ENCODE measurements at regions not wholly inside any gene's neighbourhood (a gene's known extent, or its start where the extent isn't known, plus 50 kb on each side); places are given as distances from the start of the nearest gene placed in this dataset.
"Not testable (repeated sequence)": the region's sequence is repeated elsewhere in the genome, so short reads cannot be mapped to it uniquely, and the experiment has no call there.

DNA sequence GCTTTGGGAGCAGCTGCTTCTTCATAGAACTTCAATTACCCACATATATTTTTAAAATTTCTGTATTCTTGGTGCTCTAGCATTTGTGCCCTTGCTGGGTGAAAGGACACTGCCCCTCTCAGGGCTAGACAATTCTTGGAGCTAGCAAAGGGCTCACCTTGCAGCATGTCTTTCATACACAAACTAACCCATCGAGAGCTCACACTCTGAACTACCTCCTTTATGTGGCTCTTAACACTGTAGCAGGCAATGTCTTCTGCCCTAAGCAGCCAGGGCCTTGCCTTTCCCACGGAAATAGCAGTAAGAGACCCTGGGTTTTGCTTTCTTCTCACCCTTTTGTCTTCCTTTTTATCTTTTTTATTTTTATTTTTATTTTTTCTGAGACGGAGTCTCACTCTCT is 234.0 kb downstream of the ACTR3 start:
- no peak overlapping the region for H3K4me3 Mint-ChIP-seq
- DNase-seq = no peak
- H3K4me3 ChIP-seq (ENCODE audit: low read length) = no peak overlapping the region
- CTCF ChIA-PET = no interaction called here
- peaks cover 2 to 17% (median 10%) of the 10 kb centered on the region in 5 donors for H3K27me3 Mint-ChIP-seq
- no peak overlapping the region for H3K27ac Mint-ChIP-seq
- H3K27ac ChIP-seq (ENCODE audit: low read depth, low read length) = no peak overlapping the region
- POLR2A ChIA-PET = no interaction called here
- H3K4me1 Mint-ChIP-seq = no peaks in the 10 kb centered on the region
- no peaks in the 10 kb centered on the region for H3K27me3 ChIP-seq (ENCODE audit: control insufficient read depth in 2 of 2, insufficient read depth in 2 of 2, low read length in 2 of 2)
- no peaks in the 10 kb centered on the region for H3K36me3 Mint-ChIP-seq
- no peak for ATAC-seq
- no peaks in the 10 kb centered on the region for H3K36me3 ChIP-seq (ENCODE audit: control insufficient read depth in 2 of 3, insufficient read depth in 3 of 3, low read length in 3 of 3)
- no peaks in the 10 kb centered on the region for H3K9me3 ChIP-seq (ENCODE audit: control insufficient read depth in 2 of 3, low read length in 3 of 3)
- H3K4me1 ChIP-seq (ENCODE audit: control insufficient read depth in 2 of 2, insufficient read depth in 2 of 2, low read length in 2 of 2) = no peaks in the 10 kb centered on the region
- intact Hi-C loops (cut with micrococcal nuclease) = no loop called here
- no peaks in the 10 kb centered on the region for H3K9me3 Mint-ChIP-seq

DNA sequence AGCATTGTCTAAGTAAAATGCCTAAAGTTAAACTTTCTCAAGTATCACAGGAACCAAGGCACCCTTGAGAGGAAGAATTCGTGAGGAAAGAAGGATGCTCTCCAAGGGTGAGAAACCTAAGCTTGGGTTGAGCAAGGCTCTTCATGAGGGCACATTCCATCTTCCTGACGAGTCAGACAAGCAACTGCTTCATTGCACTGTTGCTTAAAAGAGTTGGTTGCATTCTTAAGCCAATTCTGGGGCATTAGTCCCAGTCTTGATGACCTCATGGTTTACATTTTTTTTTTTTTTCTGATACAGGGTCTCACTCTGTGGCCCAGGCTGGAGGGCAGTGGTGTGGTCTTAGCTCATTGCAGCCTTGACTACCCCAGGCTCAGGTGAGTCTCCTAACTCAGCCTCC is 237.5 kb downstream of the ACTR3 start:
- POLR2A ChIA-PET = interaction anchor here (0.6 kb wide), 1 partner anchor 65 kb away, joined by 3 read pairs; no protein-coding TSS in a partner anchor
- Mint-ChIP-seq H3K27ac (no peak overlapping the region), H3K4me3 (no peak overlapping the region), H3K9me3 (peaks cover 0 to 6% (median 0%) of the 10 kb centered on the region in 11 donors), H3K36me3 (no peaks in the 10 kb centered on the region), H3K27me3 (peaks cover 1 to 35% (median 27%) of the 10 kb centered on the region in 5 donors), H3K4me1 (no peaks in the 10 kb centered on the region)
- ATAC-seq (no peak), DNase-seq (no peak)
- intact Hi-C loops (cut with micrococcal nuclease) = no loop called here
- Histone ChIP-seq H3K27me3 (ENCODE audit: control insufficient read depth in 2 of 2, insufficient read depth in 2 of 2, low read length in 2 of 2) (no peaks in the 10 kb centered on the region), H3K36me3 (ENCODE audit: control insufficient read depth in 2 of 3, insufficient read depth in 3 of 3, low read length in 3 of 3) (no peaks in the 10 kb centered on the region), H3K9me3 (ENCODE audit: control insufficient read depth in 2 of 3, low read length in 3 of 3) (no peaks in the 10 kb centered on the region), H3K4me1 (ENCODE audit: control insufficient read depth in 2 of 2, insufficient read depth in 2 of 2, low read length in 2 of 2) (no peaks in the 10 kb centered on the region), H3K27ac (ENCODE audit: low read depth, low read length) (no peak overlapping the region), H3K4me3 (ENCODE audit: low read length) (no peak overlapping the region)
- CTCF ChIA-PET = no interaction called here

DNA sequence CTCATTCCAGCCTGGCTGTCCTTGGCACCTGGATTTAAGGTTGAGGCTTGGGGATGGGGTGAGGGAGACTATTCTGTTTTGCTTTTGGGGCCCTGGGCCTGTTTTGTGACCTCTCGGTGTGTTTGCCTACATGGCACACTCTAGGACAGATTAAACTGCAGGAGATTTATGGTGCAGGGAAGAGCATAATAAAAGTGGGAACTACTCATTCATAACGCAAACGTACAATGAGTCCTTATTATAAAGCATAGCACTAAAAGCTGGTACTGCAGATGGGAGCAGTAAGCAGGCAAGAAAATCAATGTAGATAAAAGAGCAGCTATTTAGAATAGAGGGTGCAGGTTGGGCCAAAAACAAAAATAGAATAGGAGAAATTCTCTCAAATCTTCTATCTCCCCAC is 238.4 kb downstream of the ACTR3 start:
- H3K27me3 Mint-ChIP-seq = peaks cover 0 to 42% (median 27%) of the 10 kb centered on the region in 5 donors
- H3K36me3 Mint-ChIP-seq = no peaks in the 10 kb centered on the region
- H3K4me3 Mint-ChIP-seq = no peak overlapping the region

DNA sequence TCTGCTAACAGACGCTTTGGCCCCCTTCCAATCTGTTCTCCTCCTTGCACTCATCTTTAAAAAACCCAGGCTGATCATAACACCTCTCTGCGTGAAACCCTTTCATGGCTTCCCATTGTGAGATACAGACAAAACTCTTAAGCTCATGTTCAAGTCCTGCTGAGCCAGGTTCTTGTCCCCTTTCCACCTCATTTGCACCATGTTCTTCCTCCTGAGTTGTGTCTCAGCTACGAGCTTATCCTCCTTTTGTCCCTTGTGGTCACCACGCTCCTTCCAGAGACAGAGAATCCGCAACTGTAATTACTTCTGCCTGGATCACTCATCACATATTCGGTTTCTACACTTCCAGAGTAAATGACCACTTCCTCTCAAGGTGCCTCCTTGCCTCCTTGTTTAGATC is 238.8 kb downstream of the ACTR3 start:
- no peaks in the 10 kb centered on the region for H3K36me3 Mint-ChIP-seq
- Histone ChIP-seq H3K4me3 (ENCODE audit: low read length) (no peak overlapping the region), H3K4me1 (ENCODE audit: control insufficient read depth in 2 of 2, insufficient read depth in 2 of 2, low read length in 2 of 2) (no peaks in the 10 kb centered on the region), H3K27ac (ENCODE audit: low read depth, low read length) (no peak overlapping the region), H3K36me3 (ENCODE audit: control insufficient read depth in 2 of 3, insufficient read depth in 3 of 3, low read length in 3 of 3) (no peaks in the 10 kb centered on the region), H3K27me3 (ENCODE audit: control insufficient read depth in 2 of 2, insufficient read depth in 2 of 2, low read length in 2 of 2) (no peaks in the 10 kb centered on the region), H3K9me3 (ENCODE audit: control insufficient read depth in 2 of 3, low read length in 3 of 3) (no peaks in the 10 kb centered on the region)
- POLR2A ChIA-PET = no interaction called here
- no peak overlapping the region for H3K27ac Mint-ChIP-seq
- intact Hi-C loops (cut with micrococcal nuclease) = no loop called here
- H3K27me3 Mint-ChIP-seq = peaks cover 0 to 43% (median 25%) of the 10 kb centered on the region in 5 donors
- H3K9me3 Mint-ChIP-seq = peaks cover 0 to 6% (median 0%) of the 10 kb centered on the region in 11 donors
- DNase-seq = no peak
- no peak overlapping the region for H3K4me3 Mint-ChIP-seq
- H3K4me1 Mint-ChIP-seq = no peaks in the 10 kb centered on the region
- CTCF ChIA-PET = no interaction called here
- no peak for ATAC-seq

More for the DNA sequence above, 238.4 kb downstream of the ACTR3 start:
- Mint-ChIP-seq H3K4me1 (no peaks in the 10 kb centered on the region), H3K9me3 (peaks cover 0 to 6% (median 0%) of the 10 kb centered on the region in 11 donors), H3K27ac (no peak overlapping the region)
- Histone ChIP-seq H3K27me3 (ENCODE audit: control insufficient read depth in 2 of 2, insufficient read depth in 2 of 2, low read length in 2 of 2) (no peaks in the 10 kb centered on the region), H3K4me3 (ENCODE audit: low read length) (no peak overlapping the region), H3K9me3 (ENCODE audit: control insufficient read depth in 2 of 3, low read length in 3 of 3) (no peaks in the 10 kb centered on the region), H3K27ac (ENCODE audit: low read depth, low read length) (no peak overlapping the region), H3K4me1 (ENCODE audit: control insufficient read depth in 2 of 2, insufficient read depth in 2 of 2, low read length in 2 of 2) (no peaks in the 10 kb centered on the region), H3K36me3 (ENCODE audit: control insufficient read depth in 2 of 3, insufficient read depth in 3 of 3, low read length in 3 of 3) (no peaks in the 10 kb centered on the region)
- ATAC-seq (no peak), DNase-seq (no peak)
- ChIA-PET CTCF (no interaction called here), POLR2A (no interaction called here)
- intact Hi-C loops (cut with micrococcal nuclease) = no loop called here

DNA sequence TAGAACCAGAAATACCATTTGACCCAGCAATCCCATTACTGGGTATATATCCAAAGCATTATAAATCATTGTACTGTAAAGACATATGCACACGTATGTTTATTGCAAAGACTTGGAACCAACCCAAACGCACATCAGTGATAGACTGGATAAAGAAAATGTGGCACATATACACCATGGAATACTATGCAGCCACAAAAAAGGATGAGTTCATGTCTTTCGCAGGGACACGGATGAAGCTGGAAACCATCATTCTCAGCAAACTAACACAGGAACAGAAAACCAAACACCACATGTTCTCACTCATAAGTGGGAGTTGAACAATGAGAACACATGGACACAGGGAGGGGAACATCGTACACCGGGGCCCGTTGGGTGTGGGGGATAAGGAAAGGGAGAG is 242.2 kb downstream of the ACTR3 start:
- H3K27ac Mint-ChIP-seq; ATAC-seq; CTCF ChIA-PET; H3K4me3 ChIP-seq (ENCODE audit: low read length); H3K4me1 ChIP-seq (ENCODE audit: control insufficient read depth in 2 of 2, insufficient read depth in 2 of 2, low read length in 2 of 2); H3K36me3 Mint-ChIP-seq; H3K27me3 ChIP-seq (ENCODE audit: control insufficient read depth in 2 of 2, insufficient read depth in 2 of 2, low read length in 2 of 2); H3K4me1 Mint-ChIP-seq; H3K36me3 ChIP-seq (ENCODE audit: control insufficient read depth in 2 of 3, insufficient read depth in 3 of 3, low read length in 3 of 3); DNase-seq; intact Hi-C loops (cut with micrococcal nuclease); H3K9me3 ChIP-seq (ENCODE audit: control insufficient read depth in 2 of 3, low read length in 3 of 3); POLR2A ChIA-PET; H3K27ac ChIP-seq (ENCODE audit: low read depth, low read length); H3K4me3 Mint-ChIP-seq: not testable (repeated sequence)
- H3K9me3 Mint-ChIP-seq = peaks cover 0 to 11% (median 0%) of the 10 kb centered on the region in 11 donors
- H3K27me3 Mint-ChIP-seq = peaks cover 0 to 41% (median 31%) of the 10 kb centered on the region in 5 donors

DNA sequence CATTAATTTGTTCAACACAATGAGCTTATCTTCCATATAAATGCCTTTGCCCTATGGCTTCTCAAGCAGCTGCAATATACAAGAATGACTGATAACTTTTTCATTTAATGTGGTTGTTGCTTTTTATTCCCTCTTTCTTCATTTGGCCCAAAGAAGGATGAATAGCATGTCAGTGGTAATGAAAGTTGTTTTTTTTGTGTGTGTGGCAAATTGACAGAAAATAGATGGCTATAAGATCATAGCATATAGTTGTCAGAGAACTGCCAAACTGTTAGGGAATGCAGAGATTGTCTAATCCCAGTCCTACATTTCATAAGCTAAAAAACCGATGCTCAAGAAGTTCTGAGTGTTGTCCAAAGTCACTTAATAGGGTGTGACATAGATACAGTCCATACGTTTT is 244.3 kb downstream of the ACTR3 start:
- peaks cover 0 to 35% (median 24%) of the 10 kb centered on the region in 5 donors for H3K27me3 Mint-ChIP-seq
- Histone ChIP-seq H3K9me3 (ENCODE audit: control insufficient read depth in 2 of 3, low read length in 3 of 3) (no peaks in the 10 kb centered on the region), H3K4me3 (ENCODE audit: low read length) (no peak overlapping the region), H3K27ac (ENCODE audit: low read depth, low read length) (no peak overlapping the region), H3K4me1 (ENCODE audit: control insufficient read depth in 2 of 2, insufficient read depth in 2 of 2, low read length in 2 of 2) (no peaks in the 10 kb centered on the region), H3K36me3 (ENCODE audit: control insufficient read depth in 2 of 3, insufficient read depth in 3 of 3, low read length in 3 of 3) (no peaks in the 10 kb centered on the region), H3K27me3 (ENCODE audit: control insufficient read depth in 2 of 2, insufficient read depth in 2 of 2, low read length in 2 of 2) (no peaks in the 10 kb centered on the region)
- DNase-seq (no peak), ATAC-seq (no peak)
- POLR2A ChIA-PET = no interaction called here
- CTCF ChIA-PET = no interaction called here
- intact Hi-C loops (cut with micrococcal nuclease) = no loop called here
- H3K27ac Mint-ChIP-seq = no peak overlapping the region
- no peaks in the 10 kb centered on the region for H3K4me1 Mint-ChIP-seq
- H3K9me3 Mint-ChIP-seq = peaks cover 0 to 11% (median 2%) of the 10 kb centered on the region in 11 donors
- H3K36me3 Mint-ChIP-seq = no peaks in the 10 kb centered on the region
- H3K4me3 Mint-ChIP-seq = no peak overlapping the region

DNA sequence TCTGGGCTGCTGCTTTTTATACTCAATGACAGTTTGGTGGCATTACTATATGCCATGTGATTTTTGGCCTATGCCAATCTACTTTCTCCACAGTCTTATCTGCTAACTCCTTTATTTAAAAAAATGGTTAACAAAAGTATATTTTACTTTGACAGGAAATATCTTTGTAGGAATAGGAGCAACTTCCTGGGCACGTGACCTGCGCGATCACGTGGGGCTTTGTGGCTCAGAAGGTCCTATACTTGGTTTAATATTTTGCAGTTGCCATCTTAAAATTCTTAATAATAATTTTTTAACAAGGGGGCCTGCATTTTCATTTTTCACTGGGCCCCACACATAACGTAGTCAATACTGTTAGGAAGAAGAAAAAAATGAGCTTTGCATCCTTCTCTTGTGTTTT is 249.7 kb downstream of the ACTR3 start:
- Mint-ChIP-seq H3K27ac (no peak overlapping the region), H3K9me3 (peaks cover 0 to 10% (median 0%) of the 10 kb centered on the region in 11 donors), H3K4me3 (no peak overlapping the region), H3K36me3 (no peaks in the 10 kb centered on the region), H3K4me1 (no peaks in the 10 kb centered on the region), H3K27me3 (peaks cover 0 to 23% (median 15%) of the 10 kb centered on the region in 5 donors)
- no peak overlapping the region for H3K27ac ChIP-seq (ENCODE audit: low read depth, low read length)
- CTCF ChIA-PET = no interaction called here
- no peaks in the 10 kb centered on the region for H3K9me3 ChIP-seq (ENCODE audit: control insufficient read depth in 2 of 3, low read length in 3 of 3)
- no peaks in the 10 kb centered on the region for H3K27me3 ChIP-seq (ENCODE audit: control insufficient read depth in 2 of 2, insufficient read depth in 2 of 2, low read length in 2 of 2)
- intact Hi-C loops (cut with micrococcal nuclease) = no loop called here
- POLR2A ChIA-PET = no interaction called here
- no peaks in the 10 kb centered on the region for H3K36me3 ChIP-seq (ENCODE audit: control insufficient read depth in 2 of 3, insufficient read depth in 3 of 3, low read length in 3 of 3)
- no peak for DNase-seq
- H3K4me3 ChIP-seq (ENCODE audit: low read length) = no peak overlapping the region
- H3K4me1 ChIP-seq (ENCODE audit: control insufficient read depth in 2 of 2, insufficient read depth in 2 of 2, low read length in 2 of 2) = no peaks in the 10 kb centered on the region
- no peak for ATAC-seq
